ELF-1 (cell line): ENCODE measurements at regions not wholly inside any gene's neighbourhood (a gene's known extent, or its start where the extent isn't known, plus 50 kb on each side); places are given as distances from the start of the nearest gene placed in this dataset.

Experiments
- DNase-seq: peaks from one replicate; pipeline ENCODE4 v3.0.0-alpha.2; 2016; ENCODE audit warnings: low read depth, low spot score

DNA sequence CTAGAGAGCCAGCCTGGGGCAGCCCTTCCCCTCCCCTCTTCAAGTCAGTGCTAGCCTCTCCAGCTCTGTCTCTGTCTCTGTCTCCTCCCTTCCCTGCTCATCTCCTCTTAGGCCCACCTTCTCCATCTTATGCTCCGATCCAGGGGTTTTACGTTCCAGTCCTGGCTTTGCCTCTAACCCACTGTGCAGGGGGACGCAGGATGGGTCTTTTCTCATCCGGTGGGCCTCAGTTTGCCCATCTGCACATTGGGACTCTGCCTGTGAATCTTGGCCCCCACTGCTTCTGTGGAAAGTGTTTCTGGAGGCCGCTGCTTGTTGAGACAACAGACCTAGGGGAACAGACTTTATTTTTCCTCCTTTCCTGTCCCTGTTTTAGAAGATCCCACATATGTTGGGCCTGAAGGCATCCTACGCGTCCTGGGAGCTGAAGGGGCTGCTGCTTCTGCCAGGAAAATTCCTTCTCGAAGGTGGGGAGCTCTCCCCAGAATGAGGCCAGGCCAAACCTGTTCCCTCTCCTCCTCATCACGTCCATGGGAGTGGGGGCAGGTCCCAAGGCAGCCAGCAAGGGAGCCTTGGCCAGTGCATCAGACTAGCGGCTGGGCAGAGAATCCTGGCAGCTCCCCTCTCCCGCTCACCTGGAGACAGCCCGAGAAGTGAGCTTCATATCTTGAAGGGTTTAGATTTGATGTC is 99.5 kb upstream of the CSF3R start:
- peak; percentile 46 for DNase-seq

DNA sequence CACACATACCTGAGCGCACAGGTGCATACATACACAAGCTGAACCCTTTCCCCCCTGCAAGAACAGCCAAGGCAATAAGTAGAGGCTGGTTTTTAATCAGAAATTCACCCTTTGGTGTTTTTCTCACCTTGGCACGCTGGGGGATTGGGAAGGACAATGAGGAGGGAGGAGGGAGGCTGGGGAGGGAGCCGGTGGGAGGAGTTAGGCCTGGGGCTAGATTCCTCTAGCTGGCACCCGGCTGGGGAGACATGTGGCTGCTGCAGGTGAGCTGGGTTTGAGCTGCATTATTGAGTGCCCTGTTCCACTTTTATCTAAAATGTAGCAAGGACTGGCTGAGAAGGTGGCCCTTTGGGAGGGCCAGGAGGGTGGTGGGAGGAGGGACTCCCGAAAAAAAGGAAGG is 97.8 kb upstream of the CSF3R start:
- DNase-seq, result peak; percentile 75

GRCh38 chr1:36579039-36579438 is 96.3 kb upstream of the CSF3R start:
- no peak for DNase-seq

GRCh38 chr1:36576551-36577110 is 93.9 kb upstream of the CSF3R start:
- DNase-seq, result no peak

DNA sequence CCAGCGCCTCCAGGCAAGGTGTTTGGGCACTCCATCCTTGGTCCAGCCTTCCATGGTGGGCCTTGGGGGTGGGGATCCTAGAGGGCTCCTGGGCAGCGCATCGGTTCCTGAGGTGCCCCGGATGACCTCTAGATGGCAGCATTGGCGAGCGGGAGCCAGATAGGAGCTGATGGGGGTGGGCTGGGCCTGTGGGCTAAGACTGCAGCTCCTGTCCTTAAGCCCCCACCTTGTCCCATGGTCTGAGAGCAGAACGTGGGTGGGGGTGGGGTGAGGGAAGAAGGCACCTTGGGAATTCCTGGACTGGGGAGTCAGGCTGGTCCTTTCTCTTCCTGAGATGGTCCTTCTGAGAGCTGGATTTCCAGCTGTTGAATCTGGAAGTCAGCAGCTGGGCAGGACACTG is 93.4 kb upstream of the CSF3R start:
- DNase-seq, result peak; percentile 89

- DNase-seq, result no peak
Observed at GRCh38 chr1:36573445-36573844, 90.7 kb upstream of the CSF3R start.

DNA sequence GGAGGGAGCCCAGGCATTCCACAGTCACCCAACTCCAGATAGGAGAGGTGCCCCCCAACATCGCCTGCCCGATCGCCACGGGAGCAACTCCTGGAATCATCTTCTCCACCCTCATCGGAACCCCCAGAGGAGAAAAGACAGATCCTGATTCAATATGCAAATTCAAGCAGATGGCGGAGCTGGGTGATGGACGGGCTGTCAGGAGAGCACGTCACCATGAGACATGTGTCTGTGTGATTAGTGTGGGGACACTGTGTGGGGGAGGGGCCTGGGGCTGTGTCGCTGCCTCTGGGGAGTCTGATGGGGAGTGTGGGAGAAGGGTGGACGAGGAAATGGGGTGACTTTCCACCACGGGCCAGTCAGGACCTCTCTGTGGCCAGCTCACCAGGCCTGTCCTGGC is 90.2 kb upstream of the CSF3R start:
- no peak for DNase-seq

- no peak for DNase-seq
Observed at GRCh38 chr1:36572142-36572715, 89.5 kb upstream of the CSF3R start.

- no peak for DNase-seq
Observed at GRCh38 chr1:36571106-36571505, 88.4 kb upstream of the CSF3R start.

DNA sequence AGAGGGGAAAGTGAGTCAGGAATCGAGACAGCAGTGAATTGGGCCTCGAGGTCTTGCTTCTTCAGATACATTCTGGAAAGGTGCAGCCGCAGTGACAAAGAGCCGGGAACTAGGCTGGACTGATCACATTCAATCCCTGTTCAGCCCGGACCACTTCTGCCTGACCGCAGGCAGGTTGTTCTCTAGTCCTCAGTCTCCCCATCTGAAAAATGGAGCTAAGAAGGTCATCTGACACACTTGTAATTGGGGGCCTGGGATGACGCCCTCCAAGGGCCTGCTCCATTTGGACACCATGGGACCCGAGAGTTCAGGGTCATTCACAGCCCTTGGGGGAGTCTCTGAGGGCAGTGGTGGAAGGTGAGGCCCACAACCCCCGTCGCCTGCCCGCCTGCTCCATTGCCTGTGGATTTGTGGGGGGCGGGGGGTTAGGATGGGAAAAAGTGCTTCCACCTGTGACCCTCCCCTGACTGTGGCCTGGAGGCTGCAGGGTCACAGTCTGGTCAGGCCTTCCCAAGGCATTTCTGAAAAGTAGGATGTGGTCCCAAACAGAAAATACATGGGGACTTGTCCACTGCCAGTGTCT is 87.9 kb upstream of the CSF3R start:
- DNase-seq, result no peak

DNA sequence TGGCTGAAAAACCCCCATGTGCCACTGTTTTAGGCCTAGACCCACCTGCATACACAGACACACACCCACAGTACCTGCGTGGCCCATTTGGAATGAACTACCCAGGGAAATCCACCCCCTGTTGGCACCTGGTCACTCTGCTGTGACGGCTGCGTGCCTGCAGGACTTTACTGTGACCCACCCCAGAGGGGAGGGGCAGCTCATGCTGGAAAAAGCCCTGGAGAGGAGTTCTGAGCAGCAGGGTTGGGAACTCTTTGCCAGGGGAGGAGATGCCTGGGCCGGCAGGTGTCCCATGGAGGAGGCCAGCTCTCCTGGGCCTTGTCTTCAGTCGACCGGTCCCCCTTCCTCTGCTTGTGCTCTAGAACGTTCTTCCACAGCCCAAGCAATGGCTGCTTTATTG is 87.3 kb upstream of the CSF3R start:
- no peak for DNase-seq

DNA sequence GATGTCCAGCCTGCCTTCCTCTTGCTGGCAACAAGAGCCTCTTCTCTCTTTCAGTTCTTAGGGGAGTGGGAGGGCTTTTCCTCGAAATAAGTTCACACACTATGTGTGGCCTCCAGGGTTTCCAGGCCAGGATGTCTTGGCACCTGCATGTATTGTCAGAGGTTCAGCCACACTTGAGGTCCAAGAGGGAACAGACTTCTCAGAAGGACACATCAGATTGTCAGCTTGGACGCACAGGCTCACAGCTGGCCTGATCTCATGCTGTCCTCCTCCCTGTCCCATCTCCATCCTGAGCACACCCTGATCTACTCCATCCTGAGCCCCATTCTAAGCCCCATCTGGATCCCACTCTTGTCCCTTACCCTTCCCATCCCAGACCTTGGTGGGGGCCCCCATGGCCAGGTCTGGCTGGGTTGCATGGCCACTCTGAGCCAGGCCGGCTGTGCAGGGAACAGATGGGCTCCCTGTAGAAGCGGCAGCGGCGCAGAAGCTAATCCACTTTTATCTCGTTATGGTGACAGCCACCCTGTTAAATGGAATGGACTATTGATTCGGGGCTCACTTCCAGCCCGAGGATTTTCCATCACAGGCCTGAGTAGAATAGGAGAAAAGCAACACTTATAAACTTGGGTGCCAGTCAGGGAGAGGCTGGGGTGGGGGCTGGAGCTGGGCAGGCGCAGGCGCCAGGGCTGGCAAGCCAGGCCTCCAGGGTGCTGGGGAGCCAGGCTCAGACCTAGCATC is 85.1 kb upstream of the CSF3R start:
- DNase-seq, result no peak

- no peak for DNase-seq
Observed at GRCh38 chr1:36565576-36566501, 83.1 kb upstream of the CSF3R start.

- DNase-seq, result no peak
Observed at GRCh38 chr1:36562181-36562685, 79.5 kb upstream of the CSF3R start.

DNA sequence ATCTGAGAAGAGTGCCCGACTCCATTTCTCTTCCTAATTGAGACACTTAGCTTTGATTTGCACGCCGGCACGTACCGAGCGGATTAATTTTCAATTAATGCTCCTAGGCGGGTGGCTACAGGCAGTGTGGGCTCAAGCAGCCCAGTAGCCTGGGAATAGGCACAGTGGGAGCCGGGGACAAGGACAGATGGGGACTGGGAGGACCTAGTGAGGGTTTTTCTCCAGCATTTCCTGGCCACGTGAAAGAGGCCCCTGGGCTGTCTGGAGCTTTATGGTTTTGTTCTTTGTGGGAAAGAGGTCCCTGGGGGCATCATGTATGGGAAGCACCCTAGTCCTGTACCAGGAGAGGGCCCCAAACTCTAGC is 78.6 kb upstream of the CSF3R start:
- DNase-seq, result no peak

DNA sequence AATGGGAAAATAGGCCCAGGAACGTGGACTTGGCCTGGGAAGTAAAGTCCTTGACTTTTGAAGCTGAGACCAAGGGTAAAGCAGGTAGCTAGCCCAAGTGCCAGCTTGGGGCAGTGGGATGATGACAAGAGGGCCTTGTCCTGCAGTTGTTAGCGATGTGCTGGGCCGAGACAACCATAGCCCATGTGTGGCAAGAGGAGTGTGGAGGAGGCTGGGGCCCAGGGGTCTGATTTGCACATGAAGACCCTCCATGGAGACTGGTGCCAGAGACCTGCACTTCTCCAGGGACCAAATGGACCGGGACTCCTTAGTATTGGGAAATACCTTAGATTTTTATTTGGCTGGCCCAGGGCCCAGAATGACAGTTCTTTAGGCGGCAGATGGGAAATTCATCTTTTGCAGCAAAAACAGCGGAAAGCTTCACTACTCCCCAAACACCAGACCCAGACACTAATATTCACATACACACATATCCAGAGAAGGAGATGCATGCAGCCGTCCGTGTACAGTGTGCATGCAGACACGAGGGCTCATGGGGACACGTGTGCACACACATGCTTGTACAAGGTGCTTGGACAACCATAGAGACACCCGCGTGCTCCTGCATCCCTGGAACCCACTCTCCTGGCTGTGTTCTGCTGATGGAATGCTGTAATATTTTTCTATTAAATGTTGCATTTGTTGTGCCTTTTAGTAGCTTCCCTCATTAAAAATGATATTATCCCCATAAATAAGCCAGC is 78.1 kb upstream of the CSF3R start:
- DNase-seq, result no peak

- no peak for DNase-seq
Observed at GRCh38 chr1:36560177-36560576, 77.5 kb upstream of the CSF3R start.

DNA sequence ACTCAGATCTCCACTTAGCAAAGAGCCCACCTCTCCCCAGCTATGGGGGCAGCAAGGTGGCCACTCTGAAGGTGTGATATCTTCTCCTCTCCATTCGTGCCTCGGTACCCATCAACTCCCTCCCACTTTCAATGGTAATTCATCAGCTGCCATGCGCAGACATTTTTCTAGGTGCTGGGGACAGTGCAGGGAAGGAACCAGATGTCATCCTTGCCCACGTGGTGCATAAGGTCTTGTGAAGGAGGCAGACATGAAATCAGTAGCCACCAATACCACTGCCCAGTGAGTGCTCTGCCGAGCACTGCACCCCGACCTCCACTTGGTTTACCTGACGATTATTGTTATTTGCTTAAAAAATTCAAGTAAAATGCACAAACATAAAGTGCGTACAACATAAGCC is 76.3 kb upstream of the CSF3R start:
- DNase-seq, result no peak

DNA sequence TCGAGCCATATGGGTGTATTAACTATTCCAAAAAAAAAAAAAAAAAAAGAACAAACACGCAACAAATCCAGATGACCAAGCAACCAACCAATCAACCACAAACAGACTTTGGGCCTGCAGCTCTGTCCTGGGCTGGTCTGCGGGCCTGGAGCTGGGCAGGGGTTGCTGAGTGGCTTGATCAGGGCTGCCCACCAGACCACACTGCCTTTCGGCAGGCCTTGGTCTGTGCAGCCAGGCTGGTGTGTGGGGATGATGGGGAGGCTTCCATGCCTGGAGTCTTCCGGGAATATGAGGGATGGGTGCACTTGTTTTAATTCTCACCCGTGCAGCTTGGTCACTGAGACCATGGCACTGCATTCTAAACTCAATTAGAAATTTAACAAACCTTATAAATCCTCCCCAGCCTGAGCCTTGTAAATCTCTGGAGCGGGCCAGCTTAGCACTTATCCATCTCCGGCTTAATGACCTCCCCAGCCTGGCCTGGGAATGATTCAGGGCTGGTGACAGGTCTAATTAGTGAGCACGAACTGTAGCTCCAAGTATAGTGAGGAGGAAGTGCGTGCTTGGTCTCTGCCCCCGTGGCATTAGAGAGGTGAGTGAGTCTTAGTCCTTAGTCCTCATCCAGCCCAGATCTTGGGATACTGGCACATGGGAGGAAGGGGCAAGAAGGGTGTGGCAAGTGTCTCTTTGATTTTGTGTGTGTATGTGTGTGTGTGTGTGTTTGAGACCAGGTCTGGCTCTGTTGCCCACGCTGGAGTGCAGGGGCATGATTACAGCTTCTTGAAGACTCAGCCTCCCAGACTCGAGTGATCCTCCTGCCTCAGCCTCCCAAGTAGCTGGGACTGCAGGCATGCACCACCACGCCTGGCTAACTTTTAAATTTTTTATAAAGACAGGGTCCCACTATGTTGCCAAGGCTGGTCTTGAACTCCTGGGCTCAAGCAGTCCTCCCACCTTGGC is 74.6 kb upstream of the CSF3R start:
- DNase-seq, result no peak
